Stimulated activated CD4-positive, alpha-beta T cell treated with anti-CD3 and anti-CD28 coated beads, Interleukin-15, amount 100 ng/mL, for 24 hours (primary cell): ENCODE measurements at regions not wholly inside any gene's neighbourhood (a gene's known extent, or its start where the extent isn't known, plus 50 kb on each side); places are given as distances from the start of the nearest gene placed in this dataset.
"Not testable (repeated sequence)": the region's sequence is repeated elsewhere in the genome, so short reads cannot be mapped to it uniquely, and the experiment has no call there.

Source experiments
- DNase-seq: peaks from one replicate; pipeline ENCODE4 v3.0.0-alpha.2; 2020

GRCh38 chr5:28975508-28975907 is 1937.1 kb upstream of the CDH9 start:
- DNase-seq, result no peak

- no peak for DNase-seq
Measured at GRCh38 chr5:28967848-28968247, 1929.5 kb upstream of the CDH9 start.

- no peak for DNase-seq
Measured at GRCh38 chr5:28961816-28962215, 1923.4 kb upstream of the CDH9 start.

- DNase-seq, result no peak
Measured at GRCh38 chr5:28958581-28958980, 1920.2 kb upstream of the CDH9 start.

- no peak for DNase-seq
Measured at GRCh38 chr5:28957450-28957849, 1919.1 kb upstream of the CDH9 start.

GRCh38 chr5:28954074-28954473 is 1915.7 kb upstream of the CDH9 start:
- no peak for DNase-seq

- DNase-seq, result no peak
Measured at GRCh38 chr5:28947865-28948264, 1909.5 kb upstream of the CDH9 start.

- no peak for DNase-seq
Measured at GRCh38 chr5:28945859-28946258, 1907.5 kb upstream of the CDH9 start.

- not testable (repeated sequence) for DNase-seq
Measured at GRCh38 chr5:28929366-28929765, 1891.0 kb upstream of the CDH9 start.

- DNase-seq, result not testable (repeated sequence)
Measured at GRCh38 chr5:28928327-28928790, 1890.0 kb upstream of the CDH9 start.

- no peak for DNase-seq
Measured at GRCh38 chr5:28927559-28928326, 1889.4 kb upstream of the CDH9 start.

GRCh38 chr5:28926422-28926821 is 1888.0 kb upstream of the CDH9 start:
- no peak for DNase-seq

GRCh38 chr5:28917631-28918030 is 1879.2 kb upstream of the CDH9 start:
- DNase-seq, result no peak

- no peak for DNase-seq
Measured at GRCh38 chr5:28914297-28914696, 1875.9 kb upstream of the CDH9 start.

GRCh38 chr5:28903643-28904042 is 1865.3 kb upstream of the CDH9 start:
- DNase-seq, result no peak

- no peak for DNase-seq
Measured at GRCh38 chr5:28896949-28897348, 1858.6 kb upstream of the CDH9 start.

- DNase-seq, result no peak
Measured at GRCh38 chr5:28880936-28881335, 1842.5 kb upstream of the CDH9 start.

- DNase-seq, result no peak
Measured at GRCh38 chr5:28877050-28877449, 1838.7 kb upstream of the CDH9 start.

- DNase-seq, result no peak
Measured at GRCh38 chr5:28864006-28864405, 1825.6 kb upstream of the CDH9 start.

GRCh38 chr5:28862860-28863196 is 1824.4 kb upstream of the CDH9 start:
- DNase-seq, result no peak

- DNase-seq, result no peak
Measured at GRCh38 chr5:28862137-28862859, 1823.9 kb upstream of the CDH9 start.

- DNase-seq, result no peak
Measured at GRCh38 chr5:28855626-28856025, 1817.2 kb upstream of the CDH9 start.

GRCh38 chr5:28850320-28850921 is 1812.0 kb upstream of the CDH9 start:
- DNase-seq, result no peak

- DNase-seq, result no peak
Measured at GRCh38 chr5:28831042-28831441, 1792.7 kb upstream of the CDH9 start.
